ENCODE measurements at regions not wholly inside any gene's neighbourhood (a gene's known extent, or its start where the extent isn't known, plus 50 kb on each side); places are given as distances from the start of the nearest gene placed in this dataset.

- H3K27me3 ChIP-seq (ENCODE audit: control insufficient read depth, insufficient read depth, low read length): no peaks in the 10 kb centered on the region
- no peak overlapping the region for H3K4me3 ChIP-seq (ENCODE audit: low read length)
- no peaks in the 10 kb centered on the region for H3K36me3 ChIP-seq (ENCODE audit: control insufficient read depth, insufficient read depth, low read length)
- no CpG with 5 or more reads among the region's 11 CpGs for WGBS (ENCODE audit: insufficient coverage, low lambda C conversion rate)
- peaks cover 20% of the 10 kb centered on the region for H3K4me1 ChIP-seq (ENCODE audit: control insufficient read depth, insufficient read depth, low read length)
- no peak for DNase-seq
- no peaks in the 10 kb centered on the region for H3K9me3 ChIP-seq (ENCODE audit: control insufficient read depth, low read depth, low read length)
- H3K27ac ChIP-seq (ENCODE audit: low read length): no peak overlapping the region
Observed at GRCh38 chr21:39094087-39094780, 89.0 kb downstream of the PSMG1 start.

DNA sequence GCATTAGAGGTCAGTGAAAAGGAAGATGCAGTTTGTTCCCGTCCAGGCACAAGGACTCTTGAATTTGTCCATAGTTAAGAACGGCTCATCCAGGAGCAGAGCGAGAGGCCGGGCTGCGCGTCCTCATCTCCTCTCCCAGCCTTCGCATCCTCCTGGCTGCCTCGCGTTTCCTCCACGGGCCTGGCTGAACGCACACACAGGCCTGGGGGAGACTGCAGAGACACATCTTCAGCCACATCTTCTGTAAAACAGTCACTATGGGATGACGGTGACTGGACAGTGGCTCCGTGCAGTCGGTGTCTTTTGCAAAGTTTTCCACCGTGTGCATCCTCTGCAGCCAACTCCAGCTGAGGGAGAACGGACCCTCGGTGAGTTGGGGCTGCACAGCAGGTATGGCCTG is 89.7 kb downstream of the PSMG1 start:
- Histone ChIP-seq H3K27me3 (ENCODE audit: control insufficient read depth, insufficient read depth, low read length) (no peaks in the 10 kb centered on the region), H3K36me3 (ENCODE audit: control insufficient read depth, insufficient read depth, low read length) (no peaks in the 10 kb centered on the region), H3K4me1 (ENCODE audit: control insufficient read depth, insufficient read depth, low read length) (peaks cover 16% of the 10 kb centered on the region), H3K4me3 (ENCODE audit: low read length) (no peak overlapping the region), H3K9me3 (ENCODE audit: control insufficient read depth, low read depth, low read length) (no peaks in the 10 kb centered on the region), H3K27ac (ENCODE audit: low read length) (no peak overlapping the region)
- no CpG with 5 or more reads among the region's 17 CpGs for WGBS (ENCODE audit: insufficient coverage, low lambda C conversion rate)
- DNase-seq: no peak

DNA sequence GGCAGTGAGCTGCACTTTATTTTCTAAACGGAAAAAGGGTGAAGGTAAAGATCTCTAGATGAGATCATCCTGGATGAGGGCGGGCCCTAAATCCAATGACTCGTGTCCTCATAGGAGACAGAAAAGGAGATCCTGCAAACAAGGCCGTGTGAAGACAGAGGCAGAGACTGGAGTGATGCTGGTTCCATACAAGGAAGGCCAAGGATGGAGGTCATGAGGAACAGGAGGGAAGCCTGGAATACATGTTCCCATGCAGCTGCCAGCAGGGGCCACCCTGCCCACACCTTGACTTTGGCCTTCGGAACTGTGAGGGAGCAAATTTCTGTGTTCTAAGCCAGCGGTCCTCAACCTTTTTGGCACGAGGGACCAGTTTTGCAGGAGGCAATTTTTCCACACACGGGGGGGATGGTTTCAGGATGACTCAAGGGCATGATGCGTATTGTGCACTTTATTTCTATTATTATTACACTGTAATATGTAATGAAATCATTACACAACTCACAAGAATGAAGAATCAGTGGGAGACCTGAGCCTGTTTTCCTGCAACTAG is 94.3 kb downstream of the PSMG1 start:
- Histone ChIP-seq H3K27ac (ENCODE audit: low read length) (no peak overlapping the region), H3K27me3 (ENCODE audit: control insufficient read depth, insufficient read depth, low read length) (no peaks in the 10 kb centered on the region), H3K9me3 (ENCODE audit: control insufficient read depth, low read depth, low read length) (no peaks in the 10 kb centered on the region), H3K36me3 (ENCODE audit: control insufficient read depth, insufficient read depth, low read length) (no peaks in the 10 kb centered on the region), H3K4me3 (ENCODE audit: low read length) (no peak overlapping the region), H3K4me1 (ENCODE audit: control insufficient read depth, insufficient read depth, low read length) (peaks cover 4% of the 10 kb centered on the region)
- no peak for DNase-seq
- no CpG with 5 or more reads among the region's 9 CpGs for WGBS (ENCODE audit: insufficient coverage, low lambda C conversion rate)

DNA sequence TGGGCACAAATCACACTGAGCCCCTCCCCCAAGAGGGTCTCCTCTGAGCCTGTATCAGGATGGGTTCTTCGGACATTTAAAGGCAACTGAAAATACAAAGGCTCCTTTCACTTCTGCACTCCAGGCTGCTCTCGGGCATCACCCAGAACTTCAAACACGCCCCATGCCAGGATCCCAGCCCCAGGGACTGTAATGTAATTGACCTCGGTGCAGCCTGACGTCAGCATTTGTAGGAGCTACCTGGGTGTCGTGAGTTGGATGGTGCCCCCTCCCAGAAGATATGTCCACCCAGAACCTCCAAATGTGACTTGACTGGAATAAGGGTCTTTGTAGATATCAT is 95.2 kb downstream of the PSMG1 start:
- DNase-seq: no peak
- WGBS (ENCODE audit: insufficient coverage, low lambda C conversion rate): no CpG with 5 or more reads among the region's 6 CpGs
- peaks cover 5% of the 10 kb centered on the region for H3K4me1 ChIP-seq (ENCODE audit: control insufficient read depth, insufficient read depth, low read length)
- no peak overlapping the region for H3K4me3 ChIP-seq (ENCODE audit: low read length)
- H3K36me3 ChIP-seq (ENCODE audit: control insufficient read depth, insufficient read depth, low read length): no peaks in the 10 kb centered on the region
- no peak overlapping the region for H3K27ac ChIP-seq (ENCODE audit: low read length)
- H3K27me3 ChIP-seq (ENCODE audit: control insufficient read depth, insufficient read depth, low read length): no peaks in the 10 kb centered on the region
- H3K9me3 ChIP-seq (ENCODE audit: control insufficient read depth, low read depth, low read length): no peaks in the 10 kb centered on the region

DNA sequence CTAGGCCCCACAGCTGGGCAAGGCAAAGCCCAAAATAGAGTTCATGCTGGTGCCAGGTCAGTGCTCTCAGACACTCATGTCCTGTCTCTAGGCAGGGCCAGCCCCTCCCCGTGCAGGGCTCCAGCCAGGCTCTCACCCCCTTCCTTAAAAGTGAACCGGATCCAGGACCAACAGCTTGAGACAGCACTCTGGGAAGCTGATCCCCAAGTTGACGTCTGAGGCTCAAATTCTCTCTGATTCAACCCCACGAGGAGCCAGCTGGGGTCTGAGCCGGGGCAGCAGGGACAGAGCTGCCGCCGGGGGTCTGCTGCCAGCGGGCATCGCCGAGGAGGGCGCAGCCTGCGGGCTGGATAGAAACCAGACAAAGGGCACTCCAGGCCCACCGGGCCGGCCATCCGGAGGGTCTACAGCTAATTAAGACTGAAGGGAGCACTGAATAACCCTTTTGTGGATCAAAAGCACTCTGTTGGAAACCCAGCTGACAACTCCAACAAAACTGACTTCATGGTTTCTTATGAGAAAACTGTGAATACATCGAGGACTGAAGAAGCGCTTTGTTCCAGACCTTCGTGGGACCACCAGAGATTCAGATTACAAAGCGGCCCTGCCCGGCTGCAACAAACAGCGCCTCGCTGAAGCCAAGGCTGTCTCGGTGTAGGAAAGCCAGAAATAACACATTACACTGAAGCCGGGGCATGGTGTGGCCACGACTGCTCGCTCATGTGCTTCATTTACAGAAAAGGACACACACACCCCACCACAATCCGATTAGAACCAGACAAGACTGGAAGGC is 95.8 kb downstream of the PSMG1 start:
- Histone ChIP-seq H3K4me3 (ENCODE audit: low read length) (no peak overlapping the region), H3K27ac (ENCODE audit: low read length) (no peak overlapping the region), H3K27me3 (ENCODE audit: control insufficient read depth, insufficient read depth, low read length) (no peaks in the 10 kb centered on the region), H3K36me3 (ENCODE audit: control insufficient read depth, insufficient read depth, low read length) (no peaks in the 10 kb centered on the region), H3K4me1 (ENCODE audit: control insufficient read depth, insufficient read depth, low read length) (peaks cover 6% of the 10 kb centered on the region), H3K9me3 (ENCODE audit: control insufficient read depth, low read depth, low read length) (no peaks in the 10 kb centered on the region)
- WGBS (ENCODE audit: insufficient coverage, low lambda C conversion rate): no CpG with 5 or more reads among the region's 27 CpGs
- DNase-seq: no peak

DNA sequence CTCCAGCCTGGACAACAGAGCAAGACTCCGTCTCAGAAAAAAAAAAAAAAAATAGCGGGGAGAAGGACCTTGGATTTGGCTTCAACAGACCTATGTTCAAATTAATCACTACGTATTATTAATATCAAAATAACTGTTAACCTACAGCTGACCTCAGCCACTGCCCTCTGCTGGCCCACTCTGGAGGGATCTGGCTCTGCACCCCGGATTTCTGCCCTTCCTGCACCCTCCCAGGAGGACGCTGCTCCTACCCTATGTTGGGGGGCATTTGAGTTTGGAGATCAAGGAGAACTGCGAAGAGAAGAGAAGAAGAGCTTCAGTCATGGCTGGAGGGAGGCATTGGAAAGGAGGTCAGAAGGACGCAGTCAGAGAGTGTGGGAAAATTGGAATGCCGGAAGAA is 96.7 kb downstream of the PSMG1 start:
- no peak for DNase-seq
- H3K9me3 ChIP-seq (ENCODE audit: control insufficient read depth, low read depth, low read length): no peaks in the 10 kb centered on the region
- no peak overlapping the region for H3K27ac ChIP-seq (ENCODE audit: low read length)
- 97% methylated on average over 3 of the region's 8 CpGs for WGBS (ENCODE audit: insufficient coverage, low lambda C conversion rate)
- no peak overlapping the region for H3K4me3 ChIP-seq (ENCODE audit: low read length)
- H3K27me3 ChIP-seq (ENCODE audit: control insufficient read depth, insufficient read depth, low read length): no peaks in the 10 kb centered on the region
- no peaks in the 10 kb centered on the region for H3K36me3 ChIP-seq (ENCODE audit: control insufficient read depth, insufficient read depth, low read length)
- peaks cover 10% of the 10 kb centered on the region for H3K4me1 ChIP-seq (ENCODE audit: control insufficient read depth, insufficient read depth, low read length)

- Histone ChIP-seq H3K27ac (ENCODE audit: low read length) (no peak overlapping the region), H3K4me1 (ENCODE audit: control insufficient read depth, insufficient read depth, low read length) (peaks cover 10% of the 10 kb centered on the region), H3K9me3 (ENCODE audit: control insufficient read depth, low read depth, low read length) (no peaks in the 10 kb centered on the region), H3K27me3 (ENCODE audit: control insufficient read depth, insufficient read depth, low read length) (no peaks in the 10 kb centered on the region), H3K4me3 (ENCODE audit: low read length) (no peak overlapping the region), H3K36me3 (ENCODE audit: control insufficient read depth, insufficient read depth, low read length) (no peaks in the 10 kb centered on the region)
- no peak for DNase-seq
- WGBS (ENCODE audit: insufficient coverage, low lambda C conversion rate): 100% methylated on average over 1 of the region's 6 CpGs
Observed at GRCh38 chr21:39085843-39086405, 97.3 kb downstream of the PSMG1 start.

DNA sequence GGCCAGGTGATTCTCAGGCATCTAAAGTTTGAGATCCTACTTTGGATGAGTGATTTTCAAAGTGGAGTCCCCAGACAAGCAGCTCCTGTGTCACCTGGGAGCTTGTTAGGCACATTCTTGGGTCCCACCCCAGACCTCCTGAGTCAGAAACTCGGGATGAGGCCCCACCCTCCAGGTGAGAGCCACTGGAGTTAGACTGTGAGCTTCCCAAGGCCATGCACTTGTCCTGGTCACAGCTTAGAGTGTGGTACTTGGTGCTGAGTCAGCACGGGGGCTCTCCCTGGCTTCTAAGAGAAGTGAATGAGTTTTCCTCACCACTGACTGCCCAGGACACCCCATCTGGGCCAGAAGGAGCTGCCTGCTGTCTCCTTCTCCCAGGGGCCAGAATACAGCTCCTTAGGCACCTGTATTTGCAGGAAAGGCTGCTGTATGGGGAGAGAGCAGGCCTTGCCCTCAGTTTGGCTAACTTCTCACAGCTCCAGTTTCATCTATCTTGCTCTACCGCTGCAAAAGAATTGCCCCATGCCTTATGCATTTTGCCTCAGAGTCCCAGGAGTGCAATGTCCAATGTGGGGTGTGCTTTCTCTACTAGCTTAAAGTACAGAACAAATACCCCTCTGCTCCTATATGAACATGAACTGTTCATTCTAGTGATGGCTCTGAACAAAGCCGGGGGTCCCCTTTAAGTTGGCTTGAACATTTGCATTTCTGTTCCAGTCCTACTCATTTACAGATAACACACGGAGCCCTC is 98.1 kb downstream of the PSMG1 start:
- H3K9me3 ChIP-seq (ENCODE audit: control insufficient read depth, low read depth, low read length): no peaks in the 10 kb centered on the region
- DNase-seq: peak; percentile 34 to 57
- no peaks in the 10 kb centered on the region for H3K36me3 ChIP-seq (ENCODE audit: control insufficient read depth, insufficient read depth, low read length)
- no peak overlapping the region for H3K4me3 ChIP-seq (ENCODE audit: low read length)
- H3K4me1 ChIP-seq (ENCODE audit: control insufficient read depth, insufficient read depth, low read length): peaks cover 10% of the 10 kb centered on the region
- 100% methylated on average over 1 of the region's 5 CpGs for WGBS (ENCODE audit: insufficient coverage, low lambda C conversion rate)
- no peaks in the 10 kb centered on the region for H3K27me3 ChIP-seq (ENCODE audit: control insufficient read depth, insufficient read depth, low read length)
- no peak overlapping the region for H3K27ac ChIP-seq (ENCODE audit: low read length)

- no peak overlapping the region for H3K27ac ChIP-seq (ENCODE audit: low read length)
- H3K9me3 ChIP-seq (ENCODE audit: control insufficient read depth, low read depth, low read length): no peaks in the 10 kb centered on the region
- no peaks in the 10 kb centered on the region for H3K27me3 ChIP-seq (ENCODE audit: control insufficient read depth, insufficient read depth, low read length)
- no CpG with 5 or more reads among the region's 4 CpGs for WGBS (ENCODE audit: insufficient coverage, low lambda C conversion rate)
- H3K36me3 ChIP-seq (ENCODE audit: control insufficient read depth, insufficient read depth, low read length): no peaks in the 10 kb centered on the region
- H3K4me1 ChIP-seq (ENCODE audit: control insufficient read depth, insufficient read depth, low read length): peaks cover 10% of the 10 kb centered on the region
- no peak for DNase-seq
- no peak overlapping the region for H3K4me3 ChIP-seq (ENCODE audit: low read length)
Observed at GRCh38 chr21:39084073-39084472, 99.2 kb downstream of the PSMG1 start.

DNA sequence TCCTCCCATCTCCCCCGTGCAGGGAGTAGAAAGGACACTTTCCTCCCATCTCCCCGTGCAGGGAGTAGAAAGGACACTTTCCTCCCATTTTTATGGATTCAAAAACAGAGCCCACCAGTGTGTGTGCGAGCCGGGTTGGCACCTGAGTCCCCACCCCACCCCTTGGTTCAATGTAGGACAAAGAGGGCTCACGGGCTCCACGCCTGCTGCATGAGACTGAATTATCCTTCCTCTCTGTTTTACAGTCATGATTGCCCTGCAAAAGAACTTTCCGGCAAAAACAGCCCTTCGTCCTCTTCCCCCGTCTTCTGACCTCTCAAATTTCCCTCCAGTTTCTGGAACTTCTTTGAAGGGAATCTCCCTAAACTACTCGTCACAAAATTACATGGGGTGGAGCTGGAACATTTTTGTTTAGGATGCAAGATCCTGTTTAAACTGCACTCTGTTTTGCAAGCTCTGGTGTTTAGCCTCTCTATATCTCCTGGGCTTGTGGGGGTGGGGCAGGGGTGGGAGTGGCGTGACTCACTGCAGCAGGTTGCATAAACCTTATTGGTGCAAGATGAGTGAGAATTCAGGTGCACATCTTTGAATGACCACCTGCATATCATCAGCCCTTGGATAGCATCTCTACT is 99.8 kb downstream of the PSMG1 start:
- Histone ChIP-seq H3K4me3 (ENCODE audit: low read length) (no peak overlapping the region), H3K9me3 (ENCODE audit: control insufficient read depth, low read depth, low read length) (no peaks in the 10 kb centered on the region), H3K27ac (ENCODE audit: low read length) (peak overlapping the region; percentile 24), H3K36me3 (ENCODE audit: control insufficient read depth, insufficient read depth, low read length) (no peaks in the 10 kb centered on the region), H3K27me3 (ENCODE audit: control insufficient read depth, insufficient read depth, low read length) (no peaks in the 10 kb centered on the region), H3K4me1 (ENCODE audit: control insufficient read depth, insufficient read depth, low read length) (peaks cover 10% of the 10 kb centered on the region)
- peak in 1 of 2 donors; percentile 52 for DNase-seq
- WGBS (ENCODE audit: insufficient coverage, low lambda C conversion rate): 80% methylated on average over 1 of the region's 11 CpGs

All from large intestine (tissue), 3 donors.